Stimulated activated effector memory CD8-positive, alpha-beta T cell treated with anti-CD3 and anti-CD28 coated beads, Interleukin-12 subunit alpha, Interleukin-12 subunit beta, amount 100 ng/mL, for 72 hours (primary cell): ENCODE measurements at regions not wholly inside any gene's neighbourhood (a gene's known extent, or its start where the extent isn't known, plus 50 kb on each side); places are given as distances from the start of the nearest gene placed in this dataset.
"Not testable (repeated sequence)": the region's sequence is repeated elsewhere in the genome, so short reads cannot be mapped to it uniquely, and the experiment has no call there.

Experiments used
- ATAC-seq: fragments of 150-1000 bp; cut with Tn5 transposase; 2 replicates; pipeline ENCODE4 v1.10.0; 2021
- DNase-seq, 2 donors: peaks; one replicate each; pipeline ENCODE4 v3.0.0; 2021 to 2022; ENCODE audit warnings: low spot score in 2 of 2
- H3K27ac Mint-ChIP-seq: one replicate; pipeline ENCODE4 v1.8.0; 2022; ENCODE audit warnings: mild to moderate bottlenecking, mixed read lengths
- H3K36me3 Mint-ChIP-seq: one replicate; pipeline ENCODE4 v1.8.0; 2022; ENCODE audit warnings: mild to moderate bottlenecking, mixed read lengths
- H3K4me1 Mint-ChIP-seq: one replicate; pipeline ENCODE4 v1.8.0; 2022; ENCODE audit warnings: mixed read lengths
- H3K4me3 Mint-ChIP-seq: one replicate; pipeline ENCODE4 v1.8.0; 2022; ENCODE audit warnings: mild to moderate bottlenecking, mixed read lengths
- H3K9me3 Mint-ChIP-seq: one replicate; pipeline ENCODE4 v1.8.0; 2022; ENCODE audit warnings: mixed read lengths

- DNase-seq (no peak), ATAC-seq (no peak)
- H3K36me3 Mint-ChIP-seq = no peaks in the 10 kb centered on the region
- no peaks in the 10 kb centered on the region for H3K4me1 Mint-ChIP-seq
- no peak overlapping the region for H3K4me3 Mint-ChIP-seq
- no peak overlapping the region for H3K27ac Mint-ChIP-seq
- H3K9me3 Mint-ChIP-seq = peaks cover 22% of the 10 kb centered on the region
Measured at GRCh38 chr9:26231391-26231790, 553.1 kb upstream of the TUSC1 start.

GRCh38 chr9:26229324-26230054 is 551.2 kb upstream of the TUSC1 start:
- DNase-seq = no peak
- no peak for ATAC-seq
- Mint-ChIP-seq H3K36me3 (no peaks in the 10 kb centered on the region), H3K4me3 (no peak overlapping the region), H3K27ac (no peak overlapping the region), H3K4me1 (no peaks in the 10 kb centered on the region), H3K9me3 (peaks cover 16% of the 10 kb centered on the region)

- H3K4me3 Mint-ChIP-seq = no peak overlapping the region
- DNase-seq (no peak), ATAC-seq (no peak)
- H3K4me1 Mint-ChIP-seq = no peaks in the 10 kb centered on the region
- H3K9me3 Mint-ChIP-seq = peaks cover 13% of the 10 kb centered on the region
- no peaks in the 10 kb centered on the region for H3K36me3 Mint-ChIP-seq
- H3K27ac Mint-ChIP-seq = no peak overlapping the region
Measured at GRCh38 chr9:26228273-26228672, 550.0 kb upstream of the TUSC1 start.

- ATAC-seq (no peak), DNase-seq (no peak)
- peaks cover 16% of the 10 kb centered on the region for H3K9me3 Mint-ChIP-seq
- no peaks in the 10 kb centered on the region for H3K36me3 Mint-ChIP-seq
- H3K4me1 Mint-ChIP-seq = no peaks in the 10 kb centered on the region
- H3K4me3 Mint-ChIP-seq = no peak overlapping the region
- H3K27ac Mint-ChIP-seq = no peak overlapping the region
Measured at GRCh38 chr9:26221290-26221689, 543.0 kb upstream of the TUSC1 start.

- H3K4me1 Mint-ChIP-seq = no peaks in the 10 kb centered on the region
- no peaks in the 10 kb centered on the region for H3K36me3 Mint-ChIP-seq
- no peak overlapping the region for H3K4me3 Mint-ChIP-seq
- no peak for ATAC-seq
- no peak overlapping the region for H3K27ac Mint-ChIP-seq
- DNase-seq = no peak
- peaks cover 16% of the 10 kb centered on the region for H3K9me3 Mint-ChIP-seq
Measured at GRCh38 chr9:26220367-26220766, 542.1 kb upstream of the TUSC1 start.

- Mint-ChIP-seq H3K36me3 (no peaks in the 10 kb centered on the region), H3K4me1 (no peaks in the 10 kb centered on the region), H3K9me3 (peaks cover 13% of the 10 kb centered on the region), H3K27ac (no peak overlapping the region), H3K4me3 (no peak overlapping the region)
- DNase-seq = no peak
- ATAC-seq = no peak
Measured at GRCh38 chr9:26219961-26220360, 541.7 kb upstream of the TUSC1 start.

- DNase-seq (no peak), ATAC-seq (no peak)
- Mint-ChIP-seq H3K36me3 (no peaks in the 10 kb centered on the region), H3K4me3 (no peak overlapping the region), H3K4me1 (no peaks in the 10 kb centered on the region), H3K9me3 (peaks cover 18% of the 10 kb centered on the region), H3K27ac (no peak overlapping the region)
Measured at GRCh38 chr9:26216702-26217101, 538.5 kb upstream of the TUSC1 start.

GRCh38 chr9:26214713-26215444 is 536.6 kb upstream of the TUSC1 start:
- DNase-seq, H3K4me3 Mint-ChIP-seq, H3K4me1 Mint-ChIP-seq, H3K36me3 Mint-ChIP-seq, ATAC-seq, H3K27ac Mint-ChIP-seq: not testable (repeated sequence)
- peaks cover 19% of the 10 kb centered on the region for H3K9me3 Mint-ChIP-seq

GRCh38 chr9:26210338-26210851 is 532.2 kb upstream of the TUSC1 start:
- H3K4me1 Mint-ChIP-seq = no peaks in the 10 kb centered on the region
- no peaks in the 10 kb centered on the region for H3K36me3 Mint-ChIP-seq
- no peak for ATAC-seq
- H3K9me3 Mint-ChIP-seq = peaks cover 9% of the 10 kb centered on the region
- DNase-seq = no peak
- H3K27ac Mint-ChIP-seq = no peak overlapping the region
- no peak overlapping the region for H3K4me3 Mint-ChIP-seq

- no peak overlapping the region for H3K4me3 Mint-ChIP-seq
- H3K4me1 Mint-ChIP-seq = no peaks in the 10 kb centered on the region
- peaks cover 6% of the 10 kb centered on the region for H3K9me3 Mint-ChIP-seq
- H3K27ac Mint-ChIP-seq = no peak overlapping the region
- ATAC-seq = no peak
- no peaks in the 10 kb centered on the region for H3K36me3 Mint-ChIP-seq
- DNase-seq = no peak
Measured at GRCh38 chr9:26205261-26205660, 527.0 kb upstream of the TUSC1 start.

GRCh38 chr9:26193237-26193636 is 515.0 kb upstream of the TUSC1 start:
- no peak for DNase-seq
- no peak for ATAC-seq
- Mint-ChIP-seq H3K9me3 (peaks cover 35% of the 10 kb centered on the region), H3K4me1 (no peaks in the 10 kb centered on the region), H3K36me3 (no peaks in the 10 kb centered on the region), H3K4me3 (no peak overlapping the region), H3K27ac (no peak overlapping the region)

GRCh38 chr9:26191711-26192110 is 513.5 kb upstream of the TUSC1 start:
- DNase-seq (no peak), ATAC-seq (no peak)
- H3K9me3 Mint-ChIP-seq = peaks cover 30% of the 10 kb centered on the region

GRCh38 chr9:26181836-26182235 is 503.6 kb upstream of the TUSC1 start:
- H3K4me3 Mint-ChIP-seq = no peak overlapping the region
- peaks cover 13% of the 10 kb centered on the region for H3K9me3 Mint-ChIP-seq
- no peaks in the 10 kb centered on the region for H3K4me1 Mint-ChIP-seq
- H3K27ac Mint-ChIP-seq = no peak overlapping the region
- ATAC-seq (no peak), DNase-seq (no peak)
- no peaks in the 10 kb centered on the region for H3K36me3 Mint-ChIP-seq

More at GRCh38 chr9:26191711-26192110, 513.5 kb upstream of the TUSC1 start:
- H3K4me3 Mint-ChIP-seq = no peak overlapping the region
- no peaks in the 10 kb centered on the region for H3K4me1 Mint-ChIP-seq
- H3K36me3 Mint-ChIP-seq = no peaks in the 10 kb centered on the region
- H3K27ac Mint-ChIP-seq = no peak overlapping the region

GRCh38 chr9:26176628-26177027 is 498.4 kb upstream of the TUSC1 start:
- Mint-ChIP-seq H3K36me3 (no peaks in the 10 kb centered on the region), H3K9me3 (peaks cover 9% of the 10 kb centered on the region), H3K27ac (no peak overlapping the region), H3K4me1 (no peaks in the 10 kb centered on the region), H3K4me3 (no peak overlapping the region)
- no peak for ATAC-seq
- no peak for DNase-seq

- DNase-seq (no peak), ATAC-seq (no peak)
- Mint-ChIP-seq H3K4me3 (no peak overlapping the region), H3K9me3 (peaks cover 7% of the 10 kb centered on the region), H3K4me1 (no peaks in the 10 kb centered on the region), H3K36me3 (no peaks in the 10 kb centered on the region), H3K27ac (no peak overlapping the region)
Measured at GRCh38 chr9:26175264-26175663, 497.0 kb upstream of the TUSC1 start.

- Mint-ChIP-seq H3K27ac (no peak overlapping the region), H3K4me1 (no peaks in the 10 kb centered on the region), H3K36me3 (no peaks in the 10 kb centered on the region), H3K9me3 (peaks cover 8% of the 10 kb centered on the region), H3K4me3 (no peak overlapping the region)
- ATAC-seq (no peak), DNase-seq (no peak)
Measured at GRCh38 chr9:26172301-26172700, 494.1 kb upstream of the TUSC1 start.
